ENCODE measurements at regions not wholly inside any gene's neighbourhood (a gene's known extent, or its start where the extent isn't known, plus 50 kb on each side); places are given as distances from the start of the nearest gene placed in this dataset.

DNA sequence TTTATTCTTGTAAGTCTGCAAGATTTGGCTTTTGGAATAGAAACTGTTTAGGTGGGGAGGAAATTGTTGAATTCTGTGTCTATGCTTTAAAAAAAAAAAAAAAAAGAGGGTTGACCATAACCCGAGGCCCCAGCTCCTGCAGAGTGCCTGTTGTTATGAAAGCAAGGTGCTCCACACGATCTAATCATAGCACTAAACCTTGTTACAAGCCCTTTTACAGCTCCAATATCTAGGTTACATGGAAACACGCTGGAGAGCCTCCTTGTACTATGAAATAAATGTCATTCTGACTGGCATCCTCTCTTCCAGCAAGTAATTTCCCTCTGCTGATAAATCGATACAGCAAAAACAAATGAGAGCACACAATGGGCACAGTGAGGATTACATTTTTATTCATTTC is 303.1 kb upstream of the SOX5 start:
- DNase-seq = peak; percentile 42

- DNase-seq = no peak
These were observed 297.5 kb upstream of the SOX5 start for GRCh38 chr12:24246934-24247333.

GRCh38 chr12:24246376-24246775 is 296.9 kb upstream of the SOX5 start:
- DNase-seq = no peak

DNA sequence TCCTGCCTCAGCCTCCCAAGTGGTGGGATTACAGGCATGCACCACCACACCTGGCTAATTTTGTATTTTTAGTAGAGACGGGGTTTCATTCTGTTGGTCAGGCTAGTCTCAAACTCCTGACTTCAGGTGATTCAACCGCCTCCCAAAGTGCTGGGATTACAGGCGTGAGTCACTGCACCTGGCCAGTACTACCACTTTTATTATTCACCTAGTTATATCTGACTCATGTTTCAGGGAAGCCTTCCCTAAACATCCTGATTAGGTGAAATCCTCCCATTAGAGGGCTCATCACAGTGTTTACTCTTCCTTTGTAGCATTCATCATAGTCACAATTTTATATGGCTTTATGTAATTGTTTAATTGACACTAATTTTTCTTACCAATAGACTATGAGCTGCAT is 295.3 kb upstream of the SOX5 start:
- DNase-seq = no peak

DNA sequence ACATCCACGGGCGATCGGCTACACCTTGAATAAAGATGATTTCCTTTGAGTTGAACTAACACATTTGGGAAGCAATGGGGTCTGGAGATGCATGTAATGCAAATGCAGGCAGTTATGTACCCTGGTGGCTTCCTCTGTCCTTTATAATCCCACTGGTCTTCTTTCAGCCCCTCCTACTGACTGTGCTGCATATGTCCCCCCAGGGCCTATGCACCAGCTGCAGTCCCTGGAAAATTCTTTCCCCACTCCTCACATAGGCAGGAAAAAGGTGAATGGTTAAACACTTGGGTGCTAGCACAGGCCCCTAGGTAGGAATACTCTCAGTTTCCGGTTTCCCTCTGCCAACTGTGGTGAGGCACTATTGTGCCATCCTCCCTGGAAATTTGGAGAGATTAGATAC is 294.8 kb upstream of the SOX5 start:
- no peak for DNase-seq

DNA sequence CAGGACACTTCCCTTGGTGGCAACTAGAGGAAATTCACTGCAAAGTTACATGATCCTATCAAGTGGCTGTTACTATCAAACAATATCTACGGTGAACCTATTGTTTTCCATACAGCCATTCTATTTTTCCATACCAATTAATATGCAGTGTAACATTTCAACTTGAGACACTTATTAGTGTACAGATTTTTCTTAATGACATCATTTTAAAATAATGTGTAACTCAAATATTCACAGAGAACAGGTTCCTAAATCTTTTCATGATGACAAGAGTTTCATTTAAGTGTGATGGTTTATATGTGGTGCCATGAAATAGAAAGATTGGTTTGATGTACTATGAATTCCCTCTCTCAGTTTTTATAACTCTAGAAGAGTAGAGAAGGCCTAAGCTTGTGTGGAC is 291.2 kb upstream of the SOX5 start:
- DNase-seq = no peak

- no peak for DNase-seq
These were observed 284.2 kb upstream of the SOX5 start for GRCh38 chr12:24233519-24234246.

GRCh38 chr12:24232531-24232930 is 283.1 kb upstream of the SOX5 start:
- no peak for DNase-seq

DNA sequence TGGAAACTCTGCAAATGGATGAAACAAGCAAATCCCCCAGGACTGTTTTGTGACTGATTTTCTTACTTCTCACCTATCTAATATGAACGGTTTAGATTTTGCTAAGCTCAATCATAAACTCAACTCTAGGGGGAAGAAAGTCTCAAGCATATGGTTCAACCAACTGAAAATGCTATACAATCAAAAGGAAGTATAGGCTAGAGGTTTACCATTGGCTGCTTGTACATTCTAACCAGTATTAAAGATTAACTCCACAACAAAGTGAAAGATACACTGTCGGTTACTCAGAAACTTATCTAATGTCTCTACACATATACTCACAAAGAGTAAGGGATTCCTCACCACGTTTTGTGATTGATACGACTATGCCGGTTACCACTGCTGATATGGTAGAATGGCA is 281.8 kb upstream of the SOX5 start:
- no peak for DNase-seq

GRCh38 chr12:24230061-24230701 is 280.7 kb upstream of the SOX5 start:
- peak; percentile 83 for DNase-seq

- peak; percentile 16 for DNase-seq
These were observed 279.7 kb upstream of the SOX5 start for GRCh38 chr12:24229031-24229700.

GRCh38 chr12:24228371-24228770 is 278.9 kb upstream of the SOX5 start:
- DNase-seq = no peak

- DNase-seq = no peak
These were observed 278.1 kb upstream of the SOX5 start for GRCh38 chr12:24227551-24227950.

- DNase-seq = no peak
These were observed 277.4 kb upstream of the SOX5 start for GRCh38 chr12:24226745-24227350.

GRCh38 chr12:24224401-24224800 is 274.9 kb upstream of the SOX5 start:
- DNase-seq = no peak

GRCh38 chr12:24223926-24224325 is 274.5 kb upstream of the SOX5 start:
- peak; percentile 92 for DNase-seq

DNA sequence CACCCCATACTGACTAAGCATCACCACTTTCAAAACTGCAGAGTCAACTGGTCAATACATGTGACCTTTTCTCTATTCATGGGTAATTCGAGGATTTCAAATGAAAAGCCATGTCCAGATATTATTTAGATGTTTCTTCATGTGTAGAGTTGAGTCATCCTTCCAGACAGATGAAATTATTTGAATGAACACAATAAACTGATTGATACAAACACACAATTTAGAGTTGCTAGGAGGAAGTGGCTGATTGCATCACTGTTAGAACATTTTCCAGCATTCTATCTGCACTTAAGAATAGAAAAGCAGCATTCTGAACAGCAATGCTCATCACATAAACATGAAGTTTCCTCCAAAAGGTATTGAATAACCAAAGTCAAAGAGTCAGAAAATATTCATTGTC is 273.5 kb upstream of the SOX5 start:
- peak; percentile 14 for DNase-seq

GRCh38 chr12:24212496-24212895 is 263.0 kb upstream of the SOX5 start:
- no peak for DNase-seq

- DNase-seq = no peak
These were observed 257.2 kb upstream of the SOX5 start for GRCh38 chr12:24206621-24207020.

DNA sequence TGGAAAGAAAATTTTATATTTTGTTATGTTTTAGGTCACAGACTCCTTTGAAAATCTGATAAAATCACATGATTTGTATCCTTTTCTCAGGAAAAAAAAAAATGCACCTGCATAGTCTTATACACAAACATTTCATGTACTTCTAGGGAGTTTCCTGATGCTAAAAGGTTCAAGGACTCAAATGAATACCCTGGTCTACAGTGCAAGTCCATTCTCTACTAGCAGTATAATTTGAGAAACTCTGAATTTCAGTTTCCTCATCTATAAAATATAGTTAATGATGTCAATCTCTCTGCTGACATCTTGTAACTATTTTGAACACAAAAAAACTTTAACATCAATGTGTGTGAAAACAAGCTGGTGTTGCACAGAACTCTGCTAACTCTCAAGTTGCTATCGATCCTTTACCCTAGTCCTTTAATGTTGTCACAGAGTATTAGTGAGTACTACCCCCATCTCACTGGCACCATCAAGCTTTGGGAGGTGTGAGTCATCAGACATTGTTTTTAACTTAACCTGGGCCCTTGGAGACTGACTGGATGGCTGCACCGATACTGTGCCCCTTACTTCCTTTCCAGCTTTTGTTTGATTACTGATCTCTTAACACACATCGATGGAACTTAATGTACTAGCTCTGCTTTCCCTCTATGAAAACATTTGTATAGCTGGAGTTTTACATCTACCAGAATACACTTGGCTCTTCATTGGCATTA is 251.9 kb upstream of the SOX5 start:
- DNase-seq = no peak

DNA sequence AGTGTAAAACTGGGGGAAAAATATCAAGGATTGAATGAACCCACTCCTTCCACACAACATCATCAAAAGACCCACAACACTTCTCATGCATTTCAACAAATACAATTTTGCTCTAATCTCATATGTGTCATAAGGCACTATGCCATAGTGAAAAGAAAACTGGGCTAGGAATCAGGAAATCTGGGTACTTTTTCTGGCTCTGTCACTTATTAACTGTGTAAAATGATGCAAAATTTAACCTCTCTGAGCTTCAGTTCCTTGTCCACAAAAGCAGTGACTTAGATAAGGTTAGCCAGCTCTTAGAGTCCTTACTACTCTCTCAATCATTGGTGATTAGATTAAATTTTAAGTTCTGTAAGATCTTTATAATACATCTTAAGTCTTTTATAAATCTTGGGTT is 250.5 kb upstream of the SOX5 start:
- no peak for DNase-seq

- no peak for DNase-seq
These were observed 249.6 kb upstream of the SOX5 start for GRCh38 chr12:24198936-24199671.
